HG03196 (cell line): ENCODE measurements at regions not wholly inside any gene's neighbourhood (a gene's known extent, or its start where the extent isn't known, plus 50 kb on each side); places are given as distances from the start of the nearest gene placed in this dataset.
A peak's percentile ranks its signal among the peaks of the same experiment; 100 is the strongest.

Experiments used
- ATAC-seq: cut with Tn5 transposase; IDR thresholded peaks from one replicate; pipeline ENCODE4 v1.9.1; 2021; ENCODE audit not compliant: unreplicated experiment

DNA sequence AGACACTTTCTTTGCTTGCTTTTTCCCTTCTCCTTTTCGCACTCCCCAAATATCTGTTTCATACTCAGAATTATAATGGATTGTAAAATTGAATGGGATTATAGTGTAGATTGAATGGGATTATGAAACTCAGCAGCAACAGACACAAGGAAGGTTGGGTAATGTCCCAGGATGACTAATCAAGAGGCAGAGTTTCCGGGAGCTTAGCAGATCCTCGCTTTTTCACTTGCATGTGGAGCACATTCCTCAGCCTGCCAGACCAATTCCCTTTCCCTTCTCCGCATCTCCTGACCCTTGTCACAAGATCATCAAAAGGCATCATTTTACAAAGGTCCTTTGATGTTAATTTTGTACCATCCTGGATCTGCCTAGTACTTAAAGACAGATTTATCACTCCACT is 55.1 kb upstream of the SLC1A1 start:
- no peak for ATAC-seq

DNA sequence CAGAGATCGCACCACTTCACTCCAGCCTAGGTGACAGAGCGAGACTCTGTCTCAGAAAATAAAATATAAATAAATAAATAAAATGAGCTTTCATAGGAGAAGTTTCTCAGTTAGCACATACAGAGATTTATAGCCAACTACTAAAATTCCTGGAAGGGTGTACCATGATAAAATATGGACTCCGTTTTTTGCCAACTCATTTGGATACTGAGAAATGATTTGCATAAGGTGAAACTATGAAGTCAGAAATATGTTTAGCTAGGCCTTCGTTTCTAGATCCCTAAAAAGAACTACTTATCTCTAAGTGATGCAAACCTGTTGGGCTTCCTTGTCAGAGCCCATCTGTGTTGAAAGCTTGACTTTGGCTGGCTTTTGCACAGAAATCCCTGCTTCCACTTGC is 56.9 kb upstream of the SLC1A1 start:
- no peak for ATAC-seq

DNA sequence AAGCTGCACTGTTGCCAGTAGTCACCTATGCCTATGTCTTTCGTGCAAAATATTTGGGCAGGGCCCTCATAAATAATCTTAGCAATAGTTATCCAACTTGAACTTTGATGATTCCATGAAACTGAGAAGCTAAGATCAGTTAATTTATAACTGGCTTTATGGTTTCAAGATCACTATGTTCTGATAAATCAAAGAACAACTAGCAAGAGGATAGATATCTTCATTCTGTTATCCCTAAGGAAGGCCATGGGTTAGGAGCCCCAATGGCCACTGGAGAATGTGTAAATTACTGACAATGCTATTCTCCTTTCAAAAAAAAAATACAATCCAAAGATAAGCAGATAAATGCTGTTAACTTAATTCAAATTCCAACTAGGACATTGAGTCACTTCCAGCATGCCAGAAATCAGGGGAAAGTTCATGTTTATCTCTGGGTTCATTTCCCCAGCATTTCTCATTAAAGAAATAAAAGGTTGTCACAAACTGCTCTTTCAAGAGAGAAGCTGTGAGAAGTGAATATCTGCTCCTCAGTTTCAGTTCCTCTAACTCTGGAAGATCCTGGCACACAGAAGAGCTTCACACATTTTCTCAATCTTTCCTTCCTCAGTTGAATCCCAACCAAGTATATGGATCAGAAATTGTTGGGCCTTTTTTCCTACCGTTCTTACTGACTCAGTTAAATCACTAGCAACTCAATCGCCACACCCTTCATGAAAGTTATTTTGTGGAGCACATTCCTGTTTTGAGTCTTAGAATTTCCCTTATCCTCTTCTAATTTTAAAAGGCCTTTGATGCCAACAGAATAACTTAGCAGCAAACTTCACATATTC is 59.6 kb upstream of the SLC1A1 start:
- no peak for ATAC-seq

DNA sequence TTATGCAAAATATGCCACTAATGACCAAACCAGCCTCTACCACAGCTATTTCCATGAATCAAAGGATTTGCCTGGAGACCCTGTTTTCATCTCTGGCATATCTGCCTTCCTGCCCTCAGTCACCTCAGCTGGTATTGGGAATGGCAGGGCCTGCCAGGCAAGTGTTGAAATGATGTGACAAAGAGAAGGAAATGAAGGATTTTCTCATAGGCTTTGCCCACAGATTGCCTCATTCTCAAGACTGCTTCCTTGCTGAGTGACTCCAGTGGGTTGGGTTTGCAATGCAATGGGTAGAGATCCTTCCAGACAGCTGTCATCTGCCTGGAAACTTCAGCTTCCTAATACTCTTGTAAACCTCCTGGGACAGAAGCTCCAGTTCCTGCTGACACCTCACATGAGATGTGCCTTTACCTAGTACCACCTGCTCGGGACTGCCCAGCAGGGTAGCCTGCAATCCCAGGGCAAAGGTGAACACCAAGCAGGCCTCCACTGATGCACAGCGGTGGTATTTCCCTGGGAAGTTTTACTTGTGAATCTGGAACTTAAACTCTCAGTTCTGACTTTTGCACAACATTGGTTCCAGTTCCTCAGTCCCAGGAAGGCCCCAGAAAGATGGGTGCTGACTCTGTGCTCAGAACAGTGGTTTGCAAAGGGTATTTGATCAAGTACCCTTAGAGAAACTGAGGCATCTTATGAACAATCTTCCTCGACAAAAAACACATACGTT is 64.8 kb upstream of the SLC1A1 start:
- no peak for ATAC-seq

DNA sequence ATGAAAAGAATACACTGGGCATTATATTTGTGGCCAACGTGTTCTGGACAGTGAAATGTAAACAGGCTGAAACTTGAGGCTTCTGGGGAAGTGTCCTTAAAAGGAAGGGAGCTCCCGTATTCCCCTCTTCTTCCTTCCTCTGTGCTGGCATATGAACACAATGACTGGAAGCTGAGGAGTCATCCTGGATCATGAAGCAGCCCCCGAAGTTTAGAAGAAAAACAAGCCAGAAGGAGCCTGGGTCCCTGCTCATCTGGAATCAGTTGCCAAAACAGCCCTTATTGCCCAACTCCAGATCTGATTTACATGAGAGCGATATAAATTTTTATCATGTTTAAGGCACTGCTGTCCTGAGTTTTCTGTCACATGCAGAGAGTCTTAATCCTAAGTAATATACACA is 65.4 kb upstream of the SLC1A1 start:
- ATAC-seq: no peak

DNA sequence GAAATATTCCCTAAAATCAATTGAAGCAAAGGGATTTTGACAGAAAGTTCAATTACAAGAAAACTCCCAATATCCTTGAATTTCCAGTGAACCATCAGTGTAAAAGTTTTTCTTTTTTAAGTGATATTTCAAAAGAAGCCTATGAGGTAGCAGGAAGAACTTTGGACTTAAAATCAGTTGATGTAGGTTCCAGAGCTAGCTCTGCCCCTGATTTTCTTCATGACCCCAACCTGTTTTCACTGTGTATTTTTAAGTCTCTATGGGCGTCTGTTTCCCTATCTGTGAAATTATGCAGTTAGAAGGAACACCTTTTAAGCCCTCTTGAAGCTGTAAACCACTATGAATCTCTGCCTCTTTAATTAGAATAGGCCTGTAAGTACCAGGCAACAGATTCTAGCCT is 66.2 kb upstream of the SLC1A1 start:
- no peak for ATAC-seq

DNA sequence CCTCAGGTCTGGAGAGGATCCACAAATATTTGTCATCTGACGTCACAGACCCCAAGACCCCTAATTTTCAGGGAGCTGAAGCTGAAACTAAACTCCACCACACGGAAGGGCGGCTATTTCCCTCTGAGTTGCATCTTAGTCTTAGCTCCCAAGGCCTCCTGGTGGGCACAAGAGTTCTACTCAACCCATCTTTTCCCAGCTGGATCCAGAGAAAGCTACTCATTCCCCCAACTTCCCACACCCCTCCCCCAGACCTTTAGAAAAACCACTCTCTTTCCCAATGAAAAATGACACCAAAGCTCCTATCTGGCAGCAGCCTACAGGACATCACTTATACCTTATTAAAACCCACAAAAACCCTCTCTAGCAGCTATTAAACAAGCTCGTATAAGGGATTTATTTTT is 67.1 kb upstream of the SLC1A1 start:
- ATAC-seq: no peak

DNA sequence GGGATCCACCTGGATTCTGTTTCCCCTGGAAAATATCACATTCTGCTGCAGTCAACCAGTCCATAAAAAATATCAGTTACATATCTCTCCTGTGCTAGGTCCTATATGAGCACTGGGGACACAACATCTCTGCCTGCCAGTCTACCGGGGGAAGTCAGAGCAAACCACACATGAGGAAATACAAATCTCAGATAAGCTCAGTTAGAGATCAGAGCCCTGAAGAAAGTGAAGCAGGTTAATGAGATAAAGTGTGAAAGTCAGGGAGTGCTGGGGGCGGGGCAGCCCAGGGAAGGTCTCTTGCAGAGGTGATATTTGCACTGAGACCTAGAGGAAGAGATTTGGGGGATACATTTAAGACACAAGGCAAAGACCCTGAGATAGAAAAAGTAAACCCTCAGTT is 67.8 kb upstream of the SLC1A1 start:
- peak; percentile 76 for ATAC-seq

DNA sequence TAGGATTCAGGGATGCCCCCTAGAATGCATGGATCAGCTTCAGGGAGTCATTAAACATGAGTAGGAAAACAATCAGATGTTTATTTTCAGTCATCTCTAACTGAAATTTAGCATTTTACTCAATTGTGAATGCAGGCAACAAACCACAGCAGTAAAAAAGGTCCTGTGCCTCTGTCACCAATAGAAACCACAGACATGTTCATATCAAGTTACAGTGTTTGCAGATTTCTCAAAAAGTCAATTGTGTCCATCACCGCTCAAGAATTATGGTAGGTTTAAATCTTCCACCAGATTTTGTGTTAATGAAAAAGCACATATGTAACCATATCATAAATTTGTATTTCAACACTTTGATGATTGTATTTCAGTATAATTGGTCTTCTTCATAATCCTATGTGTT is 68.4 kb upstream of the SLC1A1 start:
- ATAC-seq: no peak

DNA sequence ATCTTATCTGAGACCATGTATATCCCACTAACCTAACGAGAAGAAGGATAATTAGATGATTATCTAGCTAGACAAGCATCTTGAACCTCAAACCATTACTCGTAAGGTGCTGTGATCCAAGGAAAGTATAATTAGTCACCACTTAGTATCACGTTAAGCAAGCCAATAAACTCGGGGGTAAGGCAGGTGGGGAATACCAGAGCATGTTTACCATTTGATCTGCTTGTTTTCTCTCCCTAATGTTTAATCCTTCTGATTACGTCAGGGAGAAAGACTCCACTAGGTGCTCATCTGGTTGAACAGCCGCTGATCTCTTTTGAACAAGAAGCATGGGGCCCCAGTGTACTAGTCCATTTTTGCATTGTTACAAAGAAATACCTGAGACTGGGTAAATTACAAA is 69.9 kb upstream of the SLC1A1 start:
- ATAC-seq: no peak

DNA sequence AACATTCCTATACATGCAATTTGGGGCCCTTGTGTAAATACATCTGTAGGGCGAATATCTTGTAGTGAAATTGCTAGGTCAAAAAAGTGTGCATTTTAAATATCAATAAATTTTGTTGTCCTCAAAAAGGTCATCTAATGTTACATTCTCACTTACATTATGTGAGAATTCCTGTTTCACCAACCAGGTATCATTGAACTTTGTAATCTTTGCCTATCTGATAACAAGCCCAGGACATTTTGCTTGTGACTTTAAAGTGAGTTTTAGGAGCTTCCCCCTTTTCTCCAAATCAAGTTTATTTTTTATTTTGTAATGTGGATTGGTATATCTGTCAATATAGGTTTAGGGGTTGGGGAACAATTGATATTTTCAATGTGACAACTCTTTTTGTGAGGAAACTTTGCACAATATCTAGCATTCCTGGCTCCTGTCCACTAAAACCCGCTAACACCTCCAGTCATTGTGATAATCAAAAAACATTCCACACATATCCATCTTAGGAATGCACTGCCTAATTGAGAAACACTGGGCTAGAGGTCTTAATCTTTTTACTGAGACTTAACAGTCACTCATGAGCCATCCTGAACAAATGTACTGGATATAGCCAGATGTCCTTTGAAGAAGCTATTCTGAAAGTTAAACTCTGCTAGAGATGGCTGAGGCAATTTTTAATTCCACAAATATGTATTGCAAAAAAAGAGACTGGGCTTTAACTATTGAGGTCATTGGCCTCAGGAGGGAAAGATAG is 72.5 kb upstream of the SLC1A1 start:
- ATAC-seq: no peak

DNA sequence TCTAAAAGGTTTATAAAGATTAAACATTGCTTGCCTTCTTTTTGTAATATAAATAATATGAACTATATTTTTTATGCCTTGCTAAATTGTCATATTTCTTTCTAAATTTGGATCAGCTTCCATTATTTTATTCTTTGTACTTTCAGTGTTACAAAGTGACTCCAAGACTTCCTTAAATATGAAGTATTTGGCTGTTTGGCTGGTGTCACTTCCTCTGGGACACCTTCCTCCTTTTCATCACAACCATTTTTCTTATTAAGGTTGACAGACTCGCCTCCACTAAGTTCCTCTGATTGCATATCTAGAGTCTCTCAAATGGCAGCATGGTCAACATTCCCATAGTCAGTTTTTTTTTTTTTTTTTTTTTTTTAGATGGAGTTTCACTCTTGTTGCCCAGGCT is 73.8 kb upstream of the SLC1A1 start:
- no peak for ATAC-seq

DNA sequence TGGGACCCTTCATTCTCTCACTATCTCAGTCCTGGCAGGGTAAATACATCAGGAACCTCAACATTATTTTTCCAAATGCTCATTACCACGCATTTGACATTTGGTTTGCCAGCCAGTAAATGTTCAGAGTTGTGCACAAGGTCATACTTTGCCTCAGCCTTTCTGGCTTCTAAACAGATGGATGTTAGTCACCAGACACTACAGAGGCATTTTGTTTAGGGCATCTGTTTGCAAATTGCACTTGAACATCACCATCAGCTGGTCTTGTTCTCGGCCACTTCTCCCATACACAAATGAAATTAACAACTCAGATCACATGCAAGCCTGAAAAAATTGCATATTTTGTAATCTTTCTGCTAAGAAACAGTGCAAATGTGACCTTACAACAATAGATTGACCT is 75.0 kb upstream of the SLC1A1 start:
- no peak for ATAC-seq

DNA sequence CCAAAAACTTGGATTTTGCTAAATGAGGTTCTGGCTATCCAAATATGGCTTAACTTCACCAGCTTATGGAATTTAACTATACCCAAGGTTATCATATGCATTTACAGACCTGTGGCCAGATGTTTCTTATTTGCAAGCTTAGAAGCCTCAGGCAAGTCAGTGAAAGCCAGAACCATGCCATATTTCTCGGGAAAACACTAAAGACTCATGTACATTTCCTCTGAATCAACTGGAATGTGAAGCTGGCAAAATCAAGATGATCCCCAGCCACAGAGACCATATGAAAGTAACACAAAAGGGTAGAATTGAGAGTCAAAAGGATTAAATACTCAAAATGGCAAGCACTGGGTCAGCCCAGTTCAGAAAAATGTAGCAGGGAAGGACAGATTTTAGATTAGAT is 76.4 kb upstream of the SLC1A1 start:
- no peak for ATAC-seq

DNA sequence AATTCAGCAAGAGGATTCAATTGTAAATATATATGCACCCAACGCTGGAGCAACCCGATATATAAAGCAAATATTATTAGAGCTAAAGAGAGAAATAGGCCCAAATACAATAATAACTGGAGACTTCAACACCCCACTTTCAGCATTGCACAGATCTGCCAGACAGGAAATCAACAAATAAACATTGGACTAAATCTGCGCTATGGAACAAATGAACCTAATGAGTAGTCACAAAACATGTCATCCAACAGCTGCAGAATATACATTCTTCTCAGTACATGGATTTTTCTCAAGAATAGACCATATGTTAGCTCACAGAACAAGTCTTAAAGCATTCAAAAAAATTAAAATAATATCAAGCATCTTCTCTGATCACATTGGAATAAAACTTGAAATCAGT is 86.1 kb upstream of the SLC1A1 start:
- no peak for ATAC-seq

DNA sequence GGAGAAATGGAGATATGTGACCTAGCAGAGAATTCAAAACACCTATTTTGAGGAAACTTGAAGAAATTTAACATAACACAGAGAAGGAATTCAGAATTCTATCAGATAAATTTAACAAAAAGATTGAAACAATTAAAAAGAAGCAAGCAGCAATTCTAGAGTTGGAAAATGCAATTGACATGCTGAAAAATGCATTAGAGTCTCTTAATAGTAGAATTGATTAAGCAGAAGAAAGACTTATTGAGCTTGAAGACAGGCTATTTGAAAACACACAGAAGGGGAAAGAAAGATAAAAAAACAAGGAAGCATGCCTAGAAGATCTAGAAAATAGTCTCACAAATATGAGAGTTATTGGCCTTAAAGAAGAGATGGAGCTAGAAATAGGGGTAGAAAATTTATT is 87.8 kb upstream of the SLC1A1 start:
- no peak for ATAC-seq

DNA sequence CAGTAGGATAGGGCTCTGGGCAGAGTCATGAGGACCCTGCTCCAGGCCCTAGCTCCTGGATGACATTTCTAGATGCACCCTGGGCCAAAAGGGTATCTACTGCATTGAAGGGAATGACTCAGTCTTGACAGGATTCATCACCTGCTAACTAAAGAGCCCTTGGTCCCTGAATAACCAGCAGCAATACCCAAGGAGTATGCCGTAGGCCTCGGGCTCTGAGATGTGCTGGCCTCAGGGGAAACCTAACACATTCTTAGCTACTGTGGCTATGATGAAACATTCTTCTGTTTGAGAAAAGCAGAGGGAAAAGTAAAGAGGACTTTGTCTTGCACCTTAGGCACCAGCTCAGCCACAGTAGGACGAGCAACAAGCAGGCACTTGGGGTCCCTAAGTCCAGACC is 89.5 kb upstream of the SLC1A1 start:
- no peak for ATAC-seq

DNA sequence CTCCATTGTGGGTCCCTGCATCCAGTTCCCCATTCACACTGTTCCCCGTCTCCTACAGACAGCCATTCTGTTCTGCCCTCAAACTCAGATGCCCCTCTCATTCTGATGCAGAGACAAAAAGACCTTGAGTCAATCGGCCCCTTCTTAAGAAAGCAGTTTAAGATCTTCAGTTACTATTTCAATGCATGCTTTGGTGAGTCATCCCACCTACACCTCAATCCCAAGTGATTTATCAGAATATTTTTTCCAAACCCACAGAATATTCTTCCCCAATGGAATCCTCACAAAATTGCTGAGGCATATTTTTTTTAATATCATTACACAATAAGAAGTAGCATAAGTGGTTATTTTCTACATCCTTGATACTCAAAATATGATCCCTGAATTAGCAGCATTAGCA is 92.4 kb upstream of the SLC1A1 start:
- ATAC-seq: no peak

DNA sequence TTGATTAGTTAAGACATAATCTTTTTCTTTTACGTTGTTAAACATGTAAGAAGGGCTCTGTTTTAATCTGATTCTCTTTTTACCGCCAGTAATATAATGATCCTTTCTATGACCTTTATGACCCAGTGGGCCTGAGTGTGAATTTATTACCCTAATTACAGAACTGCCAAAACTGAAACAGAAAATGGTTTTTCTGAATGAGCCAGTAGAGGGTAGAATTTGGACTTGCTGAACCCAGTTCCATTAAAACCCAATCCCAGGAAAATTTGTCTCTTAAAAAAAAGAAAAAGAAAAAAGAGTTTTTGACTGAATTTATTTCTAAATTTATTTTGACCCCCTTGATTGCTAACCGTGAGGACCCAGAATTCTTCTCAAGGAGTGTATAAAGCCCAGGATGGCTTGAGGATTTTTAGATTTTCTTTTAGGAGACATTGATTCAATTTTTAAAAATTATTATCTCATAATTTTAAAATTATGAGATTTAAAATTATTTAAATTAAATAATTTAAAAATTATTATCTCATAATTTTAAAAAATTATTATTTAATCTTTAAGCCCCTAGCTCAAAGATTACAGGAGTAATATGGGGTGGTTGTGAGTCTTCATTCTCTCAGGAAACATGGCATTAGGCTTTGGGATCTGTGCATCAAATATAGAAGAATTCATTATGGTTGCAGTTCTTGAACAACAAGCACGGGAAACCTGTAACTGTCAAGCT is 94.1 kb upstream of the GLIS3 start:
- no peak for ATAC-seq

DNA sequence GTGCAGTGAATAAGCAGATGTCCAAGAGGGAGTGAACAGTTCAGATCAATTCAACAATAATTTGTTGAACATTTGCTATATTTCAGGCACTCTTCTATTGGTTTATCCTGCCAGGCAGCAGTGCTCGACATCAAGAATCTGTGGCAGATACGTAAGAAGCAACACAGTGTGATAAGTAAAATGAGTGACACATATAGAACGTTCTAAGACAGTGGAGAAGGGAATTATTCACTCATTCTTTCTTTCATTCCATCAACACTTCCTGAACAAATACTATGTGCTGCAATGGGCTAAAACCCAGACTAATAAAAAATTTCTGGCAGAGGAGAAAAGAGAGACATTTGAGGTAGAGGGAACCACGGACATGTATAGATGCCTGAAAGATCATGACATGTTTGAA is 89.9 kb upstream of the GLIS3 start:
- no peak for ATAC-seq

DNA sequence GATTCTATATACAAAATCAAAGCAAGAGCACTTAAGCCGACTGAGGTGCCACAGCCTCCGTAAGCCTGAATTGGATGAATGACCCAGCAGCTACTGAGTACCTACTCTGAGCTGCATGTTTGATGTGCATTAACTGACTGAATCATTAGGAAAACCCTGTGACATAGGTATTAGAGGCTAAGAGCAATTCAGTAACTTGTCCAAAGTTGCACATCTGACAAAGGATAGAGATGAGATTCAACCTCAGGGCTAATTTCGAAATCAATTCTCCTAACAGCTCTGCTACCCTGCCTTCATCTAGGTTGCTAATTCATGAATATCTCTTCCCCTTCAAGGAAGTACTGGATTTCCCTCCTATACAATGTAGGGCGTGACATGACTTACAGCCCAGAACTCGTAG is 89.1 kb upstream of the GLIS3 start:
- ATAC-seq: no peak
